GM12878 (cell line): ENCODE measurements at regions not wholly inside any gene's neighbourhood (a gene's known extent, or its start where the extent isn't known, plus 50 kb on each side); places are given as distances from the start of the nearest gene placed in this dataset.

Experiments used
- ATAC-seq: fragments of 200-7000 bp; cut with Tn5 transposase; 3 replicates; pipeline ENCODE4 v1.9.1; 2020; ENCODE audit warnings: mild to moderate bottlenecking, moderate library complexity
- BruUV-seq: library from RNA; stranded (reverse); fragments of 400-500 nt; replicated peaks from 2 replicates; lab custom pipeline; 2021; lab: Mats Ljungman, UMichigan
- CTCF ChIA-PET: fragments of 300-600 bp; sonication (Branson Sonifier 250); formaldehyde crosslinking; extraction: SDS; loops from one replicate; lab custom pipeline; 2021; ENCODE audit warnings: inconsistent platforms; lab: Yijun Ruan, JAX
- POLR2A ChIA-PET: fragments of 350-600 bp; formaldehyde crosslinking; extraction: SDS; loops from one replicate; lab custom pipeline; 2021; ENCODE audit warnings: inconsistent platforms; lab: Charles Lee
- RAD21 ChIA-PET: fragments of 300-600 bp; sonication (Branson Sonifier 250); formaldehyde crosslinking; loops from one replicate; lab custom pipeline; 2023; ENCODE audit warnings: antibody characterized with exemption; ENCODE audit not compliant: unreplicated experiment; lab: Charles Lee
- SMC1A ChIA-PET: fragments of 300-600 bp; sonication (Branson Sonifier 250); formaldehyde crosslinking; loops from one replicate; lab custom pipeline; 2023; ENCODE audit not compliant: unreplicated experiment, uncharacterized antibody; lab: Charles Lee
- DNase-seq: peaks from one replicate; pipeline ENCODE4 v3.0.0-alpha.2; 2011; ENCODE audit warnings: low read depth, low spot score
- FAIRE-seq: peaks from 3 replicates; lab custom pipeline; 2011; peaks lifted over from hg19 to GRCh38; lab: Jason Lieb, UNC
- H2AFZ ChIP-seq: 2 replicates; pipeline ENCODE4 v1.6.0; 2011; ENCODE audit warnings: low read depth, low read length, control low read depth; ENCODE audit not compliant: control insufficient read depth
- H3K27ac ChIP-seq: 2 replicates; pipeline ENCODE4 v1.5.1; 2011; ENCODE audit warnings: control low read depth; ENCODE audit not compliant: control insufficient read depth, insufficient read depth
- H3K27me3 ChIP-seq, 2 experiments: replicated peaks in 1 of 2; 2 replicates each; pipeline versions ENCODE4 v1.6.0 to v1.6.1; 2011; ENCODE audit warnings: low read length in 1 of 2; ENCODE audit not compliant: control insufficient read depth in 2 of 2, insufficient read depth in 2 of 2
- H3K36me3 ChIP-seq, 2 experiments: 2 replicates each; pipeline ENCODE4 v1.5.1; 2011; ENCODE audit warnings: low read length in 1 of 2; ENCODE audit not compliant: control insufficient read depth in 2 of 2, insufficient read depth in 2 of 2
- H3K4me1 ChIP-seq: 2 replicates; pipeline ENCODE4 v1.6.1; 2011; ENCODE audit warnings: mild to moderate bottlenecking, low read length, moderate library complexity, mixed read lengths; ENCODE audit not compliant: control insufficient read depth, insufficient read depth
- H3K4me2 ChIP-seq: 2 replicates; pipeline ENCODE4 v1.6.0; 2011; ENCODE audit warnings: control low read depth; ENCODE audit not compliant: control insufficient read depth, insufficient read depth
- H3K4me3 ChIP-seq: fragments of 200-600 bp; sonication (generic); 2 replicates; pipeline ENCODE4 v1.5.1; 2016
- H3K79me2 ChIP-seq: 2 replicates; pipeline ENCODE4 v1.6.0; 2011; ENCODE audit warnings: low read length; ENCODE audit not compliant: control insufficient read depth, insufficient read depth
- H3K9ac ChIP-seq: 2 replicates; pipeline ENCODE4 v1.8.0; 2011; ENCODE audit warnings: low read length, control low read depth, mixed read lengths; ENCODE audit not compliant: control insufficient read depth, insufficient read depth
- H3K9me3 ChIP-seq: replicated peaks from 3 replicates; pipeline ENCODE4 v1.5.1; 2011; ENCODE audit warnings: mild to moderate bottlenecking, low read length; ENCODE audit not compliant: control insufficient read depth, insufficient read depth
- H4K20me1 ChIP-seq: 2 replicates; pipeline ENCODE4 v1.6.0; 2011; ENCODE audit not compliant: control insufficient read depth, insufficient read depth
- CHD2 ChIP-seq: IDR thresholded peaks from 2 replicates; pipeline ENCODE4 v1.6.1; 2011; ENCODE audit warnings: low read depth, low read length, improper control_type of control experiment, borderline replicate concordance
- MEF2B ChIP-seq: fragments of 450-650 bp; IDR thresholded peaks from 2 replicates; pipeline ENCODE4 v1.6.1; 2018; ENCODE audit warnings: mild to moderate bottlenecking, moderate library complexity; ENCODE audit not compliant: partially characterized antibody, poor library complexity, severe bottlenecking
- RFX5 ChIP-seq: IDR thresholded peaks from 2 replicates; pipeline ENCODE4 v1.6.1; 2011; ENCODE audit warnings: low read depth, low read length, improper control_type of control experiment
- SMC3 ChIP-seq: IDR thresholded peaks from 2 replicates; pipeline ENCODE4 v1.6.1; 2011; ENCODE audit warnings: low read length, improper control_type of control experiment, borderline replicate concordance
- TCF3 ChIP-seq: IDR thresholded peaks from 2 replicates; pipeline ENCODE4 v1.6.1; 2012; ENCODE audit warnings: low read depth, mild to moderate bottlenecking, low read length, borderline replicate concordance; ENCODE audit not compliant: insufficient read depth
- USF1 ChIP-seq: IDR thresholded peaks from 2 replicates; pipeline ENCODE4 v1.6.1; 2011; ENCODE audit warnings: borderline replicate concordance, low read depth, mild to moderate bottlenecking, moderate library complexity, mixed read lengths, low read length; ENCODE audit not compliant: insufficient read depth; ENCODE audit errors: extremely low read length
- YBX1 ChIP-seq: fragments of 450-650 bp; IDR thresholded peaks from 2 replicates; pipeline ENCODE4 v1.6.1; 2016; ENCODE audit warnings: antibody characterized with exemption
- ZNF622 ChIP-seq: fragments of 450-650 bp; IDR thresholded peaks from 2 replicates; pipeline ENCODE4 v1.6.1; 2017; ENCODE audit warnings: mild to moderate bottlenecking, inconsistent platforms
- WGBS: methylation state at CpG from one replicate; pipeline ENCODE4 v1.1.6; 2016; ENCODE audit warnings: low lambda C conversion rate; ENCODE audit not compliant: insufficient replicate concordance, insufficient coverage; ENCODE audit errors: missing lambda C conversion rate; 5-methylcytosine and 5-hydroxymethylcytosine counted together
- in situ Hi-C: fragments of 300-500 bp; cut with MboI; formaldehyde crosslinking; loops from 9 replicates; pipeline ENCODE4 v1.14.3; 2018; ENCODE audit warnings: mixed read lengths
- intact Hi-C: fragments of 100-400 bp; cut with micrococcal nuclease; formaldehyde crosslinking; loops from one replicate; pipeline ENCODE4 v1.14.2; 2022; ENCODE audit not compliant: unreplicated experiment

GRCh38 chr10:105925045-105925785 lies 1239.3 kb downstream of the SORCS1 start:
- no TSS peak for BruUV-seq
- no peaks in the 10 kb centered on the region for H4K20me1 ChIP-seq
- ChIA-PET POLR2A (no interaction called here), SMC1A (interaction anchor here (0.6 to 2.8 kb wide), 7 partner anchors 17 to 570 kb away, joined by 3 to 11 read pairs (median 5); no protein-coding TSS in a partner anchor), RAD21 (interaction anchor here (0.9 to 1.4 kb wide), 4 partner anchors 24 to 94 kb away, joined by 3 to 4 read pairs (median 3); no protein-coding TSS in a partner anchor), CTCF (interaction anchor here (1.5 to 1.9 kb wide), 2 partner anchors 20 to 25 kb away, joined by 4 to 5 read pairs; no protein-coding TSS in a partner anchor)
- H3K4me1 ChIP-seq, result no peaks in the 10 kb centered on the region
- H3K4me2 ChIP-seq, result no peak overlapping the region
- in situ Hi-C loops, result no loop called here
- no peaks in the 10 kb centered on the region for H3K79me2 ChIP-seq
- DNase-seq, result no peak
- H3K4me3 ChIP-seq, result no peak overlapping the region
- no peaks in the 10 kb centered on the region for H3K36me3 ChIP-seq
- no peaks in the 10 kb centered on the region for H3K27me3 ChIP-seq
- peak; percentile 85 for ATAC-seq
- no peaks in the 10 kb centered on the region for H3K9me3 ChIP-seq
- FAIRE-seq, result no peak
- no peak overlapping the region for H2AFZ ChIP-seq
- intact Hi-C loops, result no loop called here
- TF ChIP-seq USF1 (no peak), RFX5 (no peak), SMC3 (no peak), TCF3 (no peak), ZNF622 (no peak), YBX1 (no peak), CHD2 (no peak), MEF2B (peak; percentile 59)
- H3K27ac ChIP-seq, result no peak overlapping the region
- WGBS, result 28% methylated on average over 4 of the region's 4 CpGs
- no peak overlapping the region for H3K9ac ChIP-seq
